Type B pancreatic cell (in vitro differentiated cells): ENCODE measurements at regions not wholly inside any gene's neighbourhood (a gene's known extent, or its start where the extent isn't known, plus 50 kb on each side); places are given as distances from the start of the nearest gene placed in this dataset.

Source experiments
- DNase-seq: peaks from one replicate; pipeline ENCODE4 v3.0.0; 2021; ENCODE audit warnings: mixed read lengths; ENCODE audit not compliant: unreplicated experiment; ENCODE audit errors: extremely low spot score
- H3K27ac Mint-ChIP-seq: 2 replicates; pipeline ENCODE4 v1.8.0; 2021; ENCODE audit warnings: mild to moderate bottlenecking, mixed read lengths
- H3K27me3 Mint-ChIP-seq: 2 replicates; pipeline ENCODE4 v1.8.0; 2021; ENCODE audit warnings: mixed read lengths
- H3K36me3 Mint-ChIP-seq: 2 replicates; pipeline ENCODE4 v1.8.0; 2021; ENCODE audit warnings: mixed read lengths
- H3K4me1 Mint-ChIP-seq: one replicate; pipeline ENCODE4 v1.8.0; 2021; ENCODE audit warnings: mixed read lengths; ENCODE audit not compliant: unreplicated experiment
- H3K4me3 Mint-ChIP-seq: 2 replicates; pipeline ENCODE4 v1.8.0; 2021; ENCODE audit warnings: mild to moderate bottlenecking, mixed read lengths
- H3K9me3 Mint-ChIP-seq: 2 replicates; pipeline ENCODE4 v1.8.0; 2021; ENCODE audit warnings: mixed read lengths
- TF ChIP-seq, protein P1 (sequence below): fragments of 200-600 bp; sonication (generic); conservative IDR thresholded peaks from 2 replicates; pipeline ENCODE4 v1.5.0; 2021; ENCODE audit warnings: antibody characterized with exemption, mild to moderate bottlenecking

DNA sequence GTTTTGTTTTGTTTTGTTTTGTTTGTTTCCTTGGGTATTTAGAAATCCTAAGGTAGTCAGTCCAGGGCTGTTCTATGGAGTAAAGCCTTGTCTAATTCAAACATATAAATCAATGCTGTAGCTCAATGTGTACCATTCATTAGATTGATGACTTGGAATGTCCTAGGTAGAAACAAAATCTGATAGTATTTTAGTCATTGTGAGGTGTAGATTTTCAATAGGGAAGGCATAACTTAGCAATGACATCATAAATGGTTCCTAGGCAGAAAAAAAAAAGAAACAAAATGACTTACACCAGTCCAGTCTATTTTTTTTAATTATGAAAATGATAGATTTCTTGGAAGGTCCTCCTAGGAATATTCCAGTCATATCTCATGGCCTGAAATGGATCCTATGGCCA is 189.9 kb downstream of the SPRY2 start:
- DNase-seq: no peak
- Mint-ChIP-seq H3K9me3 (peaks cover 5% of the 10 kb centered on the region), H3K27me3 (no peaks in the 10 kb centered on the region), H3K36me3 (no peaks in the 10 kb centered on the region), H3K27ac (no peak overlapping the region), H3K4me1 (no peaks in the 10 kb centered on the region), H3K4me3 (no peak overlapping the region)
- TF ChIP-seq, protein P1, sequence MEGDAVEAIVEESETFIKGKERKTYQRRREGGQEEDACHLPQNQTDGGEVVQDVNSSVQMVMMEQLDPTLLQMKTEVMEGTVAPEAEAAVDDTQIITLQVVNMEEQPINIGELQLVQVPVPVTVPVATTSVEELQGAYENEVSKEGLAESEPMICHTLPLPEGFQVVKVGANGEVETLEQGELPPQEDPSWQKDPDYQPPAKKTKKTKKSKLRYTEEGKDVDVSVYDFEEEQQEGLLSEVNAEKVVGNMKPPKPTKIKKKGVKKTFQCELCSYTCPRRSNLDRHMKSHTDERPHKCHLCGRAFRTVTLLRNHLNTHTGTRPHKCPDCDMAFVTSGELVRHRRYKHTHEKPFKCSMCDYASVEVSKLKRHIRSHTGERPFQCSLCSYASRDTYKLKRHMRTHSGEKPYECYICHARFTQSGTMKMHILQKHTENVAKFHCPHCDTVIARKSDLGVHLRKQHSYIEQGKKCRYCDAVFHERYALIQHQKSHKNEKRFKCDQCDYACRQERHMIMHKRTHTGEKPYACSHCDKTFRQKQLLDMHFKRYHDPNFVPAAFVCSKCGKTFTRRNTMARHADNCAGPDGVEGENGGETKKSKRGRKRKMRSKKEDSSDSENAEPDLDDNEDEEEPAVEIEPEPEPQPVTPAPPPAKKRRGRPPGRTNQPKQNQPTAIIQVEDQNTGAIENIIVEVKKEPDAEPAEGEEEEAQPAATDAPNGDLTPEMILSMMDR: no peak

DNA sequence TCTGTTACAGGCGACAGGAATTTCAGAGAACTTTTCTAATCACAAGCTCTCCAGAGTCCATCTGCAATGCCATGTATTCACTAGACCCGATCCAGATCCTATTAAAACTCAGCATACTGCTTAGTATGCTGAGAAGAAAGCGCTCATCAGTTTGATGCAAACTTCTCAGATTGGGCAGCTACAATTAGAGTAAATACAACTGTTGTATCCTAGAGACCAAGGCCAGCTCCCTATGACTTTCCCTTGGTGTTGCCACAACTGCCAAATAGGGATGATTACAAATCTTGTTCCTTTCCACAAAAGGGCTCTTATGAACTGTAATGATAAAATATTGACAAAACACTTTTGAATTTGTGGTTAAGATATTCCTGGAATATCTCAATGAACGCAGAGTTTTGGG is 191.2 kb downstream of the SPRY2 start:
- Mint-ChIP-seq H3K27me3 (no peaks in the 10 kb centered on the region), H3K9me3 (peaks cover 5% of the 10 kb centered on the region), H3K27ac (no peak overlapping the region), H3K36me3 (no peaks in the 10 kb centered on the region), H3K4me3 (no peak overlapping the region), H3K4me1 (no peaks in the 10 kb centered on the region)
- TF ChIP-seq, protein P1: no peak
- DNase-seq: no peak

DNA sequence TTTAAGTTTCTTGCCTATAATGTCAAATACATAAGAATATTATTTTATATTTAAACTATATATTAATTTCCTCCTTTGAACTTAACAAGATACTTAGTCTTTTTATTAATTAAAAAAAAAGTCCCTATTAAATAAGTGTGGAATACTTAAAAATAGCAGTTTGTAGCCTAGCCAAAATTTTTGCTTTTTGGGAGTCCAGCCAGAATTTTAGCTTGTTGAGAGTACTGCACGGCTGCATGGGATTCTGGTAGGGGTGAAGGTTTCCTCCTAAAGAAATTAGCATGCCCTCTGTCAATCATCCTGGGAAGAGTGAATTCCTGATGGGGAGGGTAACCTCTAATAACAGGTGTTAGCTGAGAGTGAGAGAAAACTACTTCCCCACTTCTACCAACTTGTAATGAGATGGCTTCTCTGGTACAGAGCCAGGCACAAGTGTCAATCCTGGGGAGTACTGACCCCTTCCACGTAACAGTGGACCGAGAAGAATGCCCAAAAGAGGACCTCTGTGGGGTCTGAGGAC is 195.7 kb downstream of the SPRY2 start:
- Mint-ChIP-seq H3K27ac (no peak overlapping the region), H3K4me3 (no peak overlapping the region), H3K27me3 (no peaks in the 10 kb centered on the region), H3K9me3 (peaks cover 5% of the 10 kb centered on the region), H3K4me1 (peaks cover 13% of the 10 kb centered on the region), H3K36me3 (no peaks in the 10 kb centered on the region)
- no peak for DNase-seq
- TF ChIP-seq, protein P1: no peak

DNA sequence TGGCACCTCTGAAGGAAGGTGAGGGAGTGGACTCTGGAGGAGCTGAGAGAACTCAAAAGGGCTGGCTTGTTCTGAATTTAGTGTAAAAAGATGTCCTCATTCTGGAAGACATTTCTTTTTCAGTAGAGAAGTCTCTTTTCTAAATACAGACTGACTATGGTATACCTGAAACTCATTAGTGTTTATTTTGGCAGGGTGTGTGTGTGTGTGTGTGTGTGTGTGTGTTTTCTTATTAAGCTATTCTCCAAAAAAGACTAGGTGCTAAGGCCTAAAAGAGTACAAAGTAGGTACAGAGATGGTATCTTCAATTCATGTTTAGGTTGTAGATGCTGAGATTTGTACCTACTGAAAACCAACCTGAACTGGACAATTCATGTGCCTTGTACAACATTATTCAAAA is 196.4 kb downstream of the SPRY2 start:
- Mint-ChIP-seq H3K36me3 (no peaks in the 10 kb centered on the region), H3K27me3 (no peaks in the 10 kb centered on the region), H3K9me3 (peaks cover 5% of the 10 kb centered on the region), H3K27ac (no peak overlapping the region), H3K4me3 (no peak overlapping the region), H3K4me1 (peaks cover 17% of the 10 kb centered on the region)
- DNase-seq: no peak
- TF ChIP-seq, protein P1: no peak

DNA sequence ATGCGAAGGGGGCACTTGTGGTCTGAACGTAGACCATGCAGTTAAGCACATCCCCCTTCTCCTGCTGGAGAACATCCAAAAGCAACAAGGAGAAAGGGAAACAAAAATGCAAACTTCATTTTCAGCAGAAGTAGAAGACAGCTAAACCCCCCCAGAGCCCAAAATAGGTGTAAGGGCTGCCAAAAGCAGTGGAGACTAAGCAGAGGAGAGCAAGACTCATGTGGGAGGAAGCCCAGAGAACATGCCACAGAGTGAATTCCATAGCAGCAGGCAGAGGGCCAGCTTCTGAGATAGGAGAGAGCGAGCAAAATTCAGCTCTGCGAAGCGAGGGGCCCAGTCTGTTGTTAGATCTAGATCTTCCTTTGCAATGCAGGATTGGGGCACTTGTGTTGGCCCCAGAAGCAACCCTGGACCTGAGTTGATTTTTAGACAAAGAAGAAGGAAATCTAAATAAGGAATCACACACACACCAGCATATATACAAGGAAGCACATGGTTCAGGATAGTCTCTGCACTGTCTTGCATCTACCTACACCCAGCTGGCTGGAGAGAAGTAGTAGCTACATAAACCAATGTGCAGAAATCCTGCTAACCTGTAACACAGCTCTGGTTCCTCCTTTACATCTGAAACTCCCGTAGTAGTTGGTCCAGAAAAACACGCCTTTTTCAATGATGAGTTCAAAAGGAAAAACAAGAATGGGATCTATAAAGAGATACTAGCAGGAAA is 199.6 kb downstream of the SPRY2 start:
- Mint-ChIP-seq H3K4me1 (peaks cover 17% of the 10 kb centered on the region), H3K36me3 (no peaks in the 10 kb centered on the region), H3K9me3 (no peaks in the 10 kb centered on the region), H3K27me3 (no peaks in the 10 kb centered on the region), H3K4me3 (no peak overlapping the region), H3K27ac (no peak overlapping the region)
- TF ChIP-seq, protein P1: no peak
- no peak for DNase-seq
